ENCODE measurements at regions not wholly inside any gene's neighbourhood (a gene's known extent, or its start where the extent isn't known, plus 50 kb on each side); places are given as distances from the start of the nearest gene placed in this dataset.
"Not testable (repeated sequence)": the region's sequence is repeated elsewhere in the genome, so short reads cannot be mapped to it uniquely, and the experiment has no call there.

- no peak for DNase-seq (ENCODE audit: low read depth)
Observed at GRCh38 chr15:92753591-92753990, 98.0 kb upstream of the FAM174B start.

- DNase-seq (ENCODE audit: low read depth): no peak
Observed at GRCh38 chr15:92763459-92763858, 107.9 kb upstream of the FAM174B start.

- not testable (repeated sequence) for DNase-seq (ENCODE audit: low read depth)
Observed at GRCh38 chr15:92768131-92768530, 112.6 kb upstream of the FAM174B start.

GRCh38 chr15:92770641-92771040, 115.1 kb upstream of the FAM174B start:
- DNase-seq (ENCODE audit: low read depth): no peak

- no peak for DNase-seq (ENCODE audit: low read depth)
Observed at GRCh38 chr15:92772061-92772460, 116.5 kb upstream of the FAM174B start.

- no peak for DNase-seq (ENCODE audit: low read depth)
Observed at GRCh38 chr15:92772626-92773244, 117.2 kb upstream of the FAM174B start.

GRCh38 chr15:92773340-92773739, 117.8 kb upstream of the FAM174B start:
- no peak for DNase-seq (ENCODE audit: low read depth)

- DNase-seq (ENCODE audit: low read depth): no peak
Observed at GRCh38 chr15:92779874-92780273, 120.2 kb upstream of the CHD2 start.

GRCh38 chr15:92780843-92781242, 119.3 kb upstream of the CHD2 start:
- peak; percentile 16 for DNase-seq (ENCODE audit: low read depth)

- no peak for DNase-seq (ENCODE audit: low read depth)
Observed at GRCh38 chr15:92781925-92782453, 118.1 kb upstream of the CHD2 start.

GRCh38 chr15:92787116-92787515, 113.0 kb upstream of the CHD2 start:
- DNase-seq (ENCODE audit: low read depth): no peak

GRCh38 chr15:92788196-92788595, 111.9 kb upstream of the CHD2 start:
- no peak for DNase-seq (ENCODE audit: low read depth)

GRCh38 chr15:92788793-92789192, 111.3 kb upstream of the CHD2 start:
- not testable (repeated sequence) for DNase-seq (ENCODE audit: low read depth)

GRCh38 chr15:92796161-92796611, 103.9 kb upstream of the CHD2 start:
- DNase-seq (ENCODE audit: low read depth): no peak

- DNase-seq (ENCODE audit: low read depth): peak; percentile 76
Observed at GRCh38 chr15:92797168-92798052, 102.7 kb upstream of the CHD2 start.

GRCh38 chr15:92800013-92800412, 100.1 kb upstream of the CHD2 start:
- no peak for DNase-seq (ENCODE audit: low read depth)

- not testable (repeated sequence) for DNase-seq (ENCODE audit: low read depth)
Observed at GRCh38 chr15:92800416-92801055, 99.6 kb upstream of the CHD2 start.

GRCh38 chr15:92801056-92801773, 98.9 kb upstream of the CHD2 start:
- peak; percentile 96 for DNase-seq (ENCODE audit: low read depth)

- peak; percentile 93 for DNase-seq (ENCODE audit: low read depth)
Observed at GRCh38 chr15:92801774-92802464, 98.2 kb upstream of the CHD2 start.

GRCh38 chr15:92803536-92803851, 96.6 kb upstream of the CHD2 start:
- no peak for DNase-seq (ENCODE audit: low read depth)

Data from RPMI7951 (cell line).